Lower lobe of right lung (tissue), 2 donors: ENCODE measurements at regions not wholly inside any gene's neighbourhood (a gene's known extent, or its start where the extent isn't known, plus 50 kb on each side); places are given as distances from the start of the nearest gene placed in this dataset.

Source experiments
- ATAC-seq, 2 donors: fragments of 200-7000 bp; cut with Tn5 transposase; one replicate each; pipeline ENCODE4 v1.9.1; 2020 to 2022; ENCODE audit warnings: mild to moderate bottlenecking in 2 of 2, moderate library complexity in 2 of 2
- DNase-seq: peaks from one replicate; pipeline ENCODE4 v3.0.0-alpha.2; 2020
- H3K27ac ChIP-seq: fragments of 200-600 bp; one replicate; pipeline ENCODE4 v1.8.0; 2022
- H3K27me3 ChIP-seq: fragments of 200-600 bp; one replicate; pipeline ENCODE4 v1.8.0; 2022; ENCODE audit warnings: low read depth
- H3K36me3 ChIP-seq: fragments of 200-600 bp; one replicate; pipeline ENCODE4 v1.8.0; 2022; ENCODE audit warnings: mild to moderate bottlenecking
- H3K4me1 ChIP-seq: fragments of 200-600 bp; one replicate; pipeline ENCODE4 v1.8.0; 2022
- H3K4me3 ChIP-seq: fragments of 200-600 bp; one replicate; pipeline ENCODE4 v1.8.0; 2022; ENCODE audit warnings: mild to moderate bottlenecking
- H3K9me3 ChIP-seq: fragments of 200-600 bp; one replicate; pipeline ENCODE4 v1.8.0; 2022
- CTCF ChIP-seq: fragments of 200-600 bp; IDR thresholded peaks from one replicate; pipeline ENCODE4 v1.8.0; 2022; ENCODE audit warnings: antibody characterized with exemption, mild to moderate bottlenecking
- intact Hi-C: fragments of 100-400 bp; cut with DNase I; formaldehyde crosslinking; loops from one replicate; pipeline ENCODE4 v1.11.0; 2022
- donor health status: DM: no; HTN: yes; CAD: no; lungs with severe emphysema.

GRCh38 chr9:26271495-26272122 lies 593.4 kb upstream of the TUSC1 start:
- no peak for TF ChIP-seq CTCF
- H3K4me1 ChIP-seq = no peaks in the 10 kb centered on the region

DNA sequence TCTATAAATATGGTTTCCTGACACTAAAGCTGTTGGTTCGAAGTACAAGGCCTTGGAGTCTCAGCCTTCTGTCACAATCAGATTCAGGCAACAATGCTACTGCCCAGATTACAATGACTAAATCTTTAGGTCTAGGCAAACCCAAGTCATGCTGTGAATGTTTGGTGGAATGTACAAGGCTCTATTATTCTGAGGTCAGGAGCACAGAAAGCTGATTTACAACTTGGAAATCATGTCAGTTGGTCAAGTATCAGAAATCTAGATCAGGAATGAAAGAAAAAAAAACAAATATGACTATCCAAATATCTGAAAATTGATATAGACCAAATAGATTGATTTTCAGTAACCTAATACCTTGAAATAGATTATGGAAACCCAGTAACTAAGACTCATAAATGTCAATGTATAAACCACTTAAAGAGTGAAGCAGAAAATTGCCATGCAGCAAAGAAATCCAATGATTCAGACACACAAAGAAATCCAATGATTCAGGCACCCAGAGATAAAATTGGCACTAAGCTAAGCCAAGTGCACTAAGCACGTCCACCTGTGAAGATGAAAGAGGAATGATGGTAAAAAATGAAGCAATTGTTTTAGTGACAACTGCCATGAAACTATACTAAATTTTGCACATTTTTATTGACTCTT lies 588.0 kb upstream of the TUSC1 start:
- no peak for TF ChIP-seq CTCF
- H3K4me3 ChIP-seq = no peak overlapping the region
- ATAC-seq (no peak), DNase-seq (no peak)
- intact Hi-C loops = no loop called here
- no peaks in the 10 kb centered on the region for H3K9me3 ChIP-seq
- no peak overlapping the region for H3K27ac ChIP-seq
- no peaks in the 10 kb centered on the region for H3K4me1 ChIP-seq
- H3K27me3 ChIP-seq = no peaks in the 10 kb centered on the region
- no peaks in the 10 kb centered on the region for H3K36me3 ChIP-seq

More at GRCh38 chr9:26271495-26272122, 593.4 kb upstream of the TUSC1 start:
- Histone ChIP-seq H3K27me3 (no peaks in the 10 kb centered on the region), H3K27ac (no peak overlapping the region), H3K4me3 (no peak overlapping the region), H3K9me3 (no peaks in the 10 kb centered on the region), H3K36me3 (no peaks in the 10 kb centered on the region)
- ATAC-seq (peak; percentile 32 to 41), DNase-seq (no peak)
- intact Hi-C loops = no loop called here

GRCh38 chr9:26264709-26265601 lies 586.7 kb upstream of the TUSC1 start:
- ATAC-seq = no peak
- no peaks in the 10 kb centered on the region for H3K4me1 ChIP-seq
- no peaks in the 10 kb centered on the region for H3K36me3 ChIP-seq
- no peaks in the 10 kb centered on the region for H3K27me3 ChIP-seq
- no peak overlapping the region for H3K27ac ChIP-seq
- intact Hi-C loops = no loop called here
- no peak for DNase-seq
- TF ChIP-seq CTCF = no peak
- no peaks in the 10 kb centered on the region for H3K9me3 ChIP-seq
- no peak overlapping the region for H3K4me3 ChIP-seq

DNA sequence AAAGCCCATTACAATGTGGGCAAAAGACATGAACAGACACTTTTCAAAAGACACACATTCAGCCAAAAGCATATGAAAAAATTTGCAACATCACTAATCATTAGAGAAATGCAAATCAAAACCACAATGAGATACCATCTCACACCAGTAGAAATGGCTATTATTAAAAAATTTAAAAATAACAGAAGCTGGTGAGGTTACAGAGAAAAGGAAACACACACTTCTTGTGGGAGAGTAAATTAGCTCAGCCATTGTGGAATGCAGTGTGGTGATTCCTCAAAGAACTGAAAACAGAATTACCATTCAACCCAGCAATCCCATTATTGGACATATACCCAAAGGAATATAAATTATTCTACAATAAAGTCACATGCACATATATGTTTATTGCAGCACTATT lies 585.2 kb upstream of the TUSC1 start:
- no peaks in the 10 kb centered on the region for H3K9me3 ChIP-seq
- H3K27me3 ChIP-seq = no peaks in the 10 kb centered on the region
- no peaks in the 10 kb centered on the region for H3K4me1 ChIP-seq
- TF ChIP-seq CTCF = no peak
- H3K4me3 ChIP-seq = no peak overlapping the region
- intact Hi-C loops = no loop called here
- ATAC-seq (no peak), DNase-seq (no peak)
- no peak overlapping the region for H3K27ac ChIP-seq
- no peaks in the 10 kb centered on the region for H3K36me3 ChIP-seq

DNA sequence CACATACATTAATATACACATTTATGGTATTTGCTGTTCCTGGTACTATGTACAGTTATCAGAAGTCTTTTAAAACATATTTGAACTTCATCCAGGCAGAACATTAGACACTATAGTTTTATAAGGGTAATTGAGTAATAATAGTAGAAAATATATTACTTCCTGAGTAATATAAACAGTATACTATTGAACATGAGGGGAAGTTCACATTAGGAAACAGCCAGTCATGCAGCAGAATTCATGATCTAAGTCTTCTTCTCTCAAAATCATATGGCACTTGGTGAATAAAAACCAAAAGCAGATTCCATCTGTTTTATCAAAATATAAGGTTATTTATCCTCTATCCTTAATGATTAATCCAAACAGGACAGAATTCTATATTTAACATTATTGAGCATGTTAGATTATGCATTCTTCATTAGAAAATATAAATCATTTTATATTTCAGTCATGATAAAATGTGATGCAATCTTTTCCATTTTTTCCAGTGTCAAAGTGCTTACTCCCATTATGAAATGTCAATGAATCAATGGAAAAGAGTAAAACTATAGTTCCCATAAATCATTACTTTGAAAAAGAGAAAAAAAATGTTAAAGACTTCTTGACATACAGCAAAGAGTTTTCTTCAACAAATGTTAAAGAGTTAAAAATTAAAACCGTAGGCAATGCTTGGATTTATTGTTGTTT lies 584.3 kb upstream of the TUSC1 start:
- H3K9me3 ChIP-seq = no peaks in the 10 kb centered on the region
- H3K4me3 ChIP-seq = no peak overlapping the region
- no peak for TF ChIP-seq CTCF
- H3K27ac ChIP-seq = no peak overlapping the region
- ATAC-seq (no peak), DNase-seq (no peak)
- intact Hi-C loops = no loop called here
- H3K36me3 ChIP-seq = no peaks in the 10 kb centered on the region
- no peaks in the 10 kb centered on the region for H3K4me1 ChIP-seq
- H3K27me3 ChIP-seq = no peaks in the 10 kb centered on the region
